GM19240 (cell line): ENCODE measurements at regions not wholly inside any gene's neighbourhood (a gene's known extent, or its start where the extent isn't known, plus 50 kb on each side); places are given as distances from the start of the nearest gene placed in this dataset.

Source experiments
- DNase-seq: peaks from one replicate; pipeline ENCODE4 v3.0.0; 2011; ENCODE audit warnings: low spot score; ENCODE audit not compliant: insufficient read length

DNA sequence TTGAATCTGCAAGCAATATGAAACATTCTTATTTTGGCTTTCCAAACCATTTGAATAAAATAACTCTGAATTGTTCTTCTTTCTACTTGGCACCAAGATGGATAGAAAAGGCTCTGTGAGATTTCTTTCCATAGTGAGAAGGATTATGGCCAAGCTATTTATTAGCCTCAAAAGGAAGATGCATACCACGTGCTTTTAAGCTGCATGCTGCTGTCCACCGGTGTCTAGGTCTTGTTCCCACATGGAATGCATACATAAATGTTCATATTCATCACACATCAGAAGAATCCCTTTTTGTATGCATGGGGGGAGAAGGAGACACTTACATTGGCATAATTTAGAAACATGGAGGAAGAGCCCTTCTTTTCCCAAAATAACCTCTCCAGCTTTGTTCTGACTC is 273.4 kb downstream of the FAM76B start:
- DNase-seq = no peak

DNA sequence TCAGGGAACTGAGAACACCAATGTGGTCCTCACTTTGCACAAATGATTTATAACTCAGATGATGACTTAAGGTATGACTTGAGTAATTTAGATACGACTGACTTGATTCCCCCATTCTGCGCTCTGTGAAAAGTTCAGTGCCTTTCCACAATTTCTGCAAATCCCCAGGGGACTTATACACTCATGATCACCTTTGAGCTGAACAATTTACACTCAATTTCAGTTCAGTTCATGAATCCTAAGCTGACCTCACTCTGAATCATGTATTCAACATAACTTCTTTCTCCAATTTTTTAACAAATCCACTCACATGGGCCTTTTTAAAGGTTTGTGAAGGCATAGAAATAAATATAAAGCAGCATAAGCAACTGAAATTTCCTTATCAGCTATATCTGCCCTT is 274.2 kb downstream of the FAM76B start:
- no peak for DNase-seq

DNA sequence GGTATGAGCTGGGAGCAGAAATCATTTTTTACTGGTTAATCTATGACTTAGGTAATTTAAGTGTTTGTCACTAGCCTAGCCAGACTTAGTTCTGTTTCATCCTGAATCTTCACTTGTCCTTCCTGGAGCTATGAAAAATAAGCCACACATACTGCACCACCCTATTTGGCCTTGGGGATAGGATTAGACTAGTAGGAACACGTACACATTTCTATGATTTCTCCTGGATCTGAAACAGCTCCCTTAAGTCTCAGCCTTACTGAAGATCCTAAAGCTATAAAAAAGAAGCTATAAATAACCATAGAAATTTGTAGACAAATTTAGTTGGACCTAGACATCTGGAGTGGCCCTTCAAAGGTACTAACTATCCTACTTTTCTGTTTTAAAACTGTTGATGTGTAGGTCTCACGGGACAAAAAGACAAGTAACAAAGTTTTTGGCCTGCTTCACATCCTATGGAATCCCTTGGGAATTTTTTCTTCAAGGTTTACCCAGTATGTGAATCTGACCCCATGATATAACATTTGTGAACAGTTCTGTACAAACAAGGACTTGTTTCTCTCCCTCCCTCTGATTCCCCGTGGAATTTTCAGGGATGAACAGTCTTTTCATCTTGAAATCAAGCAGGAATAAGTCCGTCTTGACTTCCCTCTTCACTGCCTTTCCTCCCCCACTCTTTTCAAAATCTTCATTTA is 275.0 kb downstream of the FAM76B start:
- no peak for DNase-seq

DNA sequence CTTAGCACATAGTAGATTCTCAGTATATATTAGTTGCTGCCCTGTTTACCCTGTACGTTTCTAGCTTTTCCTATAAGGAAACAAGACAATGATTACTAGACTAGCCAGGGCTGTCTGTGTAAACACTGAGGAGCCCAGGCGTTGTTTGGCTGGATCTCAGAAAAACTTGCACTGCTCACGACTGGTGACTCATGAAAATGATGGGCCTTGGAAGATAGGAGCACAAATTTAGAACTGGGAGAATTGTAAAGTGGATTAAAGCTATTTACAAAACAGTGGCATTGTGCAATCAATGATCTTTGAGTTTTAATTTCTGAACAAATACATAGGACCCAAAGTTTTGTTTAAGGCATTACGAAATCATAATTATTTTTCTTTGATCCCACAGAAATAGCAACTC is 276.9 kb downstream of the FAM76B start:
- DNase-seq = no peak

DNA sequence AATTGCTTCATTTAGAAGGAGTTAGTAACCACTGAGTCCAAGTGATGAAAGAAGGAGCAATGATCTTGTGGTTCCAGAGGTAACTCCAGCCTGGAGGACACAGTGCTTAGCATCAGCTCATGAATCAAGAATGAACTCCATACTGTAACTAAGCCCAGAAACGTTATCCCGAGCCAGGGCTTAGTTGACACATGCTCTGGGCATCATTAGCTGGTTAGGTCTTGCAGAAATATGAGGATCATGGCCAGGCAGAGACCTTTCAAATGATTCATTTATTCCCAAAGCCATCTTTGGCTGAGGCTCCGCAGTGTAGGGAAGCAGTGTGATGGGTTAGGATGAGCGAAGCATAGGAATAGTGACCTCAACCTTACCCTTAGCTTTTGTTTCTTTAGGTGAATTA is 277.4 kb downstream of the FAM76B start:
- no peak for DNase-seq

DNA sequence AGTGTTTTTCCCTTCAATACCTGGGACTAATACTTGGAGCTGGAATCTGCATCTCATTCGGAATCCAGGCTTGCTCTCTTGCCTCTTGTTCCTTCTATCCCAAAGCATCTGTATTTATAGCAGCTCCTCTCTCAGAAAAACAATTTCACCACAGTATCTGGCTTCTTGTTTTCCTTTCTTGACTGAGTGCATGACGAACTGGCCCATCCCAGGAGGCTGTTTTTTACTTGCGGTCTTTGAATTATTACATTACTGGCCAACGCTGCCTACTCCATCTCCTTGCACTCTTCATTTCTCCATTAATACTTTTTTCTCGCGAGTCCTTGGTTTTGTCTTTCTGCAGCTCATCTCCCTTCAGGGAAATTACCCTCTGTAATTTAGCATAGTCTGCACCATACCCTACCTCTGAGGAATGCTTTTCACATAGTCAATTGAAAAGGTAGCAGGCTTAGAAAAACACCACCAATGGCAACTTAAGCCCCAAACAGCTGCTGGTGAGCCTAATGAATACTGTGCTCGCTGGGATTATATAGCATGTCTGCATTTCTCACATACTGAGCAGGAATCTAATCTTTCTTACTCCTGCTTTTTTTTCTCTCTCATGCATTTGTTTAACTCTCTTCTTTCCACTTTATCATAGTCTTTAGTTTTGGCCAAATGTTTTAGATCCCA is 277.4 kb upstream of the SESN3 start:
- no peak for DNase-seq

DNA sequence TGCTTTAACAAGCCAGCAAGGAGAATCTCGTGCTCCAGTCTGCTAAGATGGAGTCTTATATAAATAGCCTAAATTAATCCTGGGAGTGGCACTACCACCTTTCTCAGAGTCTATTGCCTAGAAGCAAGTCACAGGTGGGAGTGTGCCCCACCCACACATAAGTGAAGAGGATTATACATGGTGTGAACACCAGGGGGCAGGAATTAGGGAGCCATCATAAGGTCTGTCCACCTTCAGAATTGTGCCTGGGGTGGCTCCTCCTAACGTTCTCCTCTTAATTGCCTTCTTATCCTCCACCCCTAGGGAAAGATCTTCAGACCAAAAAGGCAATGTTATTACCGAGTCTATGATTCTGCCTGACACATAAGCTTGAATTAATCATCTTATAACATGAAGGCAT is 276.8 kb upstream of the SESN3 start:
- DNase-seq = no peak

DNA sequence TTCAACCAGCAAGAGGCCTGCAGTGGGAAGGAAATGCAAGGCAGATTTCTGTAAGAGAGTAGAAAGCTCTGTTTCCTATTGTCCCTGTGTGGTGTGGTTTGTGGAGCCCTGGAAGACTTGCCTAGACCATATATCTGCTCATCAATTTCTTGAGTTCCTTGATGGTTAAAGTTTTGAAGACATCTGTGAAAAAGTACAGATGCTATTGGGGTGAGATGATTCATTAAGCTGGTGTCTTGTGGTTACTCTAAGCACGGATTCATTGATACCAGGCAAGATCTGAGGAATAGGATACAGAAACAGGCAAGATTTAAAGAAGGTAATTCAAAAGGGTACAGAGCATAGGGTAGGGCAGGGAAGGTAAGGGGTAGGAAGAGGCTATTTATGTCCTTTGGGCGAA is 275.8 kb upstream of the SESN3 start:
- DNase-seq = no peak

DNA sequence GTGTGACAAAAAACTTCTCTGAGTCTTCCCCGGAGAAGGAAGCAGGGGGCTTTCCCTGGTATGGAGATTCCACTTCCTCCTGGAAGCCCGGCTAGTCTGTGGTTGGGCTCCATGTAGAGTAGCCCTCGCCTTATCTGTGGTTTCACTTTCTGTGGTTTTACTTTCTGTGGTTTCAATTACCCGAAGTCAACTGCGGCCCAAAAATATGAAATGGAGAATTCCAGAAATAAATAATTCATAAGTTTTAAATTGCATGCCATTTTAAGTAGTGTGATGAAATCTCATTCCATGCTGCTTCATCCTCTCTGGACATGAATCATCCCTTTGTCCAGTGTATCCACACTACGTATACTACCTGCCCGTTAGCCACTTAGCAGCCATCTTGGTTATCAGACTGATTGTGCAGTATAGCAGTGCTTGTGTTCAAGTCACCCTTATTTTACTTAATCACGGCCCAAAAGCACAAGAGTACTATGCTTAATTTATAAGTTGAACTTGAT is 275.0 kb upstream of the SESN3 start:
- DNase-seq = no peak

DNA sequence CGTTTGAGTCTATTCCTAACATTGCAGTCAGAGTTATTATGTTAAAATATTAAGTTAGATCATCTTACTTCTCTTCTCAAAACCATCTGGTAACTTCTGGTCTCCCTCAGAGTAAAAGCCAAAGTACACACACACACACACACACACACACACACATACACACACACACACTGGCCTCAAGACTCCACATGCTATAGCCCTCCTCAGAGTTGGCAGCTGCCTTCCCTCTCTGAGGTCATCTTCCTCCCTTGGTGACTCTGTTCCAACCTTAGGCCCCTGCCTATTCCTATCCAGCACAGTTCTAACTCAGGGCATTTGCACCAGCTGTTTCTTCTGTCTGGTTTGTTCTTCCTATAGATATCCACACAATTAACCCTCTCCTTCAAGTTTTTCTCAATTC is 272.0 kb upstream of the SESN3 start:
- no peak for DNase-seq

DNA sequence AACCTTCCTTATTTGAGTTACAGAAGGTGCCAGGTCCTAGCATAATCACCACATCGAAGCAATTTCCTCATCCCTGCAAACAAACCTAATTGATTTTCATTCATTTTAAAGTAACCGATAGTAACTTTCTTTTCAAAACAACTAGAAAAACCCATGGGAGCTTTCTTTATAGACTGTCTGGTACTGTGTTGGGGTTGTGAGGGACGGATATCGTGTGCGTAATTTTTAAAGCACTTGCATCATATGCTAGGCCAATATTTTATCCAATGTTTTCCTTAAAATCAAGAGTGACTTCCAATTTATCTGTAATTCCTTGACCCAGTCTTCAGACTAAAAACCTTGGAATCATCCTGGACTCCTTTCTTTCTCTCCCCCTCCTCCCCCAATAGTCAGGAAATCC is 271.5 kb upstream of the SESN3 start:
- no peak for DNase-seq

DNA sequence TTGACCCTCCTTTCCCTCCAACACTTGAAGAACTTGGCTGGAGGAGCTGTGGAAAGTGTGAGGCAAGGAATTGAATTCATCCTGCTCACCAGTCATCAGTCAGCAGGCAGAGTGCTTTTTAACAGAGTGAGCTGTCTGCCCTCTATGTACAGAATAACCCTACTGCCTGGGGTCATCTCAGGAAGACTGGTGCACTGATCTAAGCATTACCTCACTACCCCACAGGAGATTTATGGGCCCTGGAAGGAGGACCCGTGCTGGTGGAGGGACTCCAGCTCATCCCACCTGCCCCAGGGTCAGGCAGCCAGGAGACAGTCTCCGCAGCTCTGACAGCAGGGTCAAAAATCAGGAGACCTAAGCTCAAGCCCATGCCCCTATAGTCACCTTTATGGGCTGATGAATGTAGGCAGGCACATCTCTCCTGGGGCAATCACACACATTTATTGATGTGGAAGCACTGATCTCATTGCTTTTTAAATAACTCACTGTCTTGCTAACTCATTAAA is 270.8 kb upstream of the SESN3 start:
- no peak for DNase-seq

DNA sequence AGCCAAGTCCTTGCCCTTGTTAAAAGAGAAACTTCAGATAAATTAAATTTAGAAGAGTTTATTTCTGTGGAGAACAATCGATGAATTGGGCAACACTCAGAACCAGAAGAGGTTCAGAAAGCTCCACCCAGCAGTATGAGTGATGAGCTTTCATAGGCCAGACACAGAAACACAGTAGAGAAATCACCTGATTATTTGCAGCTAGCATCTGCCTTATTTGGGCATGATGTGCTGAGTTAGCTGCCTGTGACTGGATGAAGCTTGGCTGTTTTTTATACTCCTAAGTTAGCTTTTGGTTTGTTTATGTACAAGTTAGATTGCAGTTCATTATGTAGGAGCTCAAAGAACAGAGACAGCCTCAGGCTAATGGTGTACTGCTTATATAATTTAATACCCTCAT is 269.5 kb upstream of the SESN3 start:
- DNase-seq = no peak

DNA sequence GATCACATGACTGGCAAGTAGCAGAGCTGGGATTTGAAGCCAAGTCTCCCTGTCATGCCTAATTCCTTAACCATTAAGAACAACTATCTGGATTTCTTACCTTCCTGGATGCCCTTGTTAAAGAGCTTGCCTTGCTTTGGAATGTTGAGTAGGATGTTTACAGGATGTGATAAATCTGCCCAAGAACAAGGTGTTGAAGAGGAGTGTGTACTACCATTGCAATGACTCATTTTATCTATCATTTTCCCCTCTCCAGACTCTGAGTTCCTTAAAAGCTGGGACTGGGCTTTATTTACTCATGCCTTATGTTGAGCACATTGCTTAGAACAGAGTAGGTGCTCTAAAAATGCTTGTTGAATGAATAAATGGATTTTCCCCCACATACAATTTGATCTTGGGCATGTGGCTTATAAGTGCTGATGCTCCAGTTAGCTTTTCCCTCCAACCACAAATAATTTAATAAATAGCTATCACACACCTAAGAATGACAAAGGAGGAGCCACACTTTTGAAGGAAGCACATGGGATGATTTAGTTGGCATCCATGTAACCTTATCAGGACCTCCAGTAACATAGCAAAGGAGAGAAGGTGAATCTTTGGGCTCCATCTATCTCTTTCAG is 268.6 kb upstream of the SESN3 start:
- no peak for DNase-seq

DNA sequence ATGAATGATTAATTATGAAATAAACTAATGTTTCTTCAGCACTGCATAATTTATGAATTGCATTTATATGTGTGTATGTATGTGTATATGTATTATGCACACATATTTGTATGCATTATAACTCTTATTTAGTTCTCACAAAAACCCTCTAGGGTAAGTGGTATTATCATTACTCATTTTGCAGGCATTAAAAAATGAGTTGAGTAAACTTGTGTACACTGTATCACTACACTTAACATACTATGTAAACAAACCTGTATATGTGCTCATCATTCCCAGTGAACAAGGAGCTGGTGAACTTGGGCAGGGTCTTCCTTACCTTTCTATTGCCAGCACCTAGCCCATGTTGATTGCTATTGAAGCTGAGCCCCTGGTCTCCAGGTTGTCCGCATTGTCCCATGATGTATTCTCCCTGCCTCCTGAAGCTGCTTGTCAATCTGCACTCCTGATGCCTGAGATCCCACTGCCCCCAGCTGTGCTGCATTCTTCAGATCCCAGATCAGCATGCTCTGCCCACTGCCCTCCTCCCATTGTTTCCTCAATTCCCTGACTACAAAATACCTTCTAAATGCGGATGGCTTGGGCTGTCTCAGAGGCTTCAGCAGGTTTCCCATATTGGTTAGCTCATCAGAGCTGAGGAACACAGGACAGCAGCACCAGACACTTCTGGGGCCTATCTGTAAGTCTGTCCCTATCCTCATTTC is 267.9 kb upstream of the SESN3 start:
- no peak for DNase-seq

DNA sequence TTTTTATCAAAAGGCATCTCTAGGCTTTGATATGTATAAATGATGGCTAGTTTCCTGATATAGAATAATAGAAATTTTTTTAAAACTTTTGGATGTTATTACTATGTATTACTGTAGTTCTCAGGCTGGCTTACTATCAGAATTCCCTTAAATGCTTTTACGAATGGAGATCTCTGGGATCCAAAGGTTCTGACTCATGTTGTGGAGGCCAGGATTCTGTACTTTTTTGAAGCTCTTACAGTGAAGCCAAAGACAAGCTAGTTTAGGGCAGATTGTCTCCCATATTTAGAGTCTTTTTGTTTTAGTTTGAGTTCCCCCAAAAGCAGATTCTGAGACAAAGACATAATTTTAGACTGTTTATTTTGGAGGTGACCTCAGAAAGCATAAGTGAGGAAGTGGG is 265.9 kb upstream of the SESN3 start:
- no peak for DNase-seq

DNA sequence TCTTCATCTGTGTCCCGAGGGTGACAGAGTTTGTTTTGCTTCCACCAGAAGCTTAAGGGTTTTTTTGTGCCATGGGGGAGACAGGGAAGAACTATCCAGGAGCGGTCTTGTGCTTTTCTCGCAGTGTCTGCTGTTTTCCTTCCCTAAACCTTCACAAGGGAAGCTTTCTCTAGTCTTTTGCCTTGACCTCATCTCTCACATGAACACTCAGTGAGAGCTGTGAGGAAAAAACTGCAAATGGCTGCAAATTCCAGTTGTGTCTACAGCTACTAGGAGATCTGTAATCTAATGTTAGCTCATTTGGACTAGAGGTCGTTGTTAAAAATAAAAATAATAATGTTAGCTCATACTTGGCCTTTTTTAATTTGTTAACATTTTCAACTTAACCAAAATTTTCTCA is 264.7 kb upstream of the SESN3 start:
- DNase-seq = no peak

DNA sequence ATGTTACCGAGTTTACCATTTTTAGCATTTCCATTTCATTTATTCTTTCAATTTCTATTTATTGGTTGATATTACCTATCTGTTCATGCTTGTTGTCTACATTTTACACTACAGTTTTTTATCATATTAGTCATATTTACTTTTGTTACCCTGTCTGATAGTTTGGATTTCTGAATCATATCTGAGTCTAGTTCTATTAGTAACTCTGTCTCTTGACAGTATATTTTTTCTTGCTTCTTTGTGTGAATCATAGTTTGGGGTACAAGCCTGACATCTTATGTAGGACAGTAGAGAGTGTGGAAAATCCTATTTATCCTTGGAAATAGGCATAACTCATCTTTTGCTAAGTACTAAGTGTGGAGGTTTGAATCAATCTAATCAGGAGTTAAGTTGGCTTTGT is 263.9 kb upstream of the SESN3 start:
- DNase-seq = no peak

DNA sequence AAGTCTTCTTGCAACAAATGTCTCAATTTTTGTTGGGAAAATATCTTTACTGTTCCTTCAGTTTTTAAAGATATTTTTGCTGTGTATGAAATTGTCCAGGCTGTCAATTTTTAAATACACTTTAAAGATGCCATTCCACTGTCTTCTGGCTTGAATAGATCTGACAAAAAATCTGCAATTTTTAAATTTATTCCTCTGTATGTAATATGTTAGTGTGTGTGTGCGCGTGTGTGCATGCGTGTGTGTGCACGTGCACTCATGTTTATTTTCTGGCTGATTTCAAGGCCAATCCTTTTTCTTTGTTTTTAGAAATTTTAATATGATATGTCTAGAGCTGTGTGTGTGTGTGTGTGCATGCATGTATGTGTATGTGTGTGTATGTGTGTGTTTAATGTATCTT is 263.2 kb upstream of the SESN3 start:
- no peak for DNase-seq

DNA sequence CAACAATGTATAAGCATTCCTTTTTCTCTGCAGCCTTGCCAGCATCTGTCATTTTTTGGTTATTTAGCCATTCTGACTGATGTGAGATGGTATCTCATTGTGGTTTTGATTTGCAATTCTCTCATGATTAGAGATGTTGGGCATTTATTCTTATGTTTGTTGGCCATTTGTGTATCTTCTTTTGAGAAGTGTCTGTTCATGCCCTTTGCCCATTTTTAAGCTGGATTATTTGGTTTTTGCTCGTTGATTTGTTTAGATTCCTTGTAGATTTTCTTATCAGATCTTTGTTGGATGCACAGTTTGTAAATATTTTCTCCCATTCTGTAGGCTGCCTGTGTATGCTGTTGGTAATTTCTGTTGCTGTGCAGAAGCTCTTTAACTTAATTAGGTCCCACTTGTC is 259.6 kb upstream of the SESN3 start:
- DNase-seq = no peak

DNA sequence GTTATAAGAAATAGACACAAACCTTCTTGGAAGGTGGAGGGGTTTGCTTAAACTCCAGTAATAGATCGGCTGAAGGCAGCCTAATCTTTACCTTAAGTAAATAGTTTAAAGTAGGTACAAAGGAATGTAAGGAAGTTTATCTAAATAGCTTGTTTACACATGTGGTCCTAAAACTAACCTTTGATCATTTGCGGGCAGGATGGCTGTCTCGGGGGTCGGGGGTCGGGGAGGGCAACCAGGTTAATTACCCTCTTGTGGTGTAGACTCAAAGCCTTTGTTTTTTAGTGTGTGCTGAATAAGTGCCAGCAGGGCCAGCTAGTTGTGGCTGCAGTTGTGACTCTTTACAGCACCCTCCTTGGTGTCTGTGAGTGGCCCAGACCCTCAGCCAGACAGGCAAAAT is 256.9 kb upstream of the SESN3 start:
- no peak for DNase-seq

DNA sequence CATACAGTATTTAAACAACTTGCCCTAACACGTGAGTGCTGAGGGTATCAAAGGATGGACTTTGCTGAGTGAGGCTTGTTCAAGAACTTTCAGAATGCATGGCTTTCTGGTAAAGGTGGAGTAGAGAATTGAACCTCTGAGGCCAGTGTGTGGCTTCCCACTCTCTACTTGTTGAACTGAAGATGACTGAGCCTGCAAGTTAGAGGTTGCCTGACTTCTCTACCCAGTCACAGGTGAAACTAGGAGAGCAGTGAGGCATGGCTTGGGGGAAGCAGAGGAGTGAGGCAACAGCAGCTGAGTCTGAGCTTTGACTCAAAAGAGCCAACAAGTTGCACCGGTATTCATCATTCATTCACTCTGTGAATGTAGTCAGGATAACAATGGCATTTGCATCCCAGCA is 256.4 kb upstream of the SESN3 start:
- peak; percentile 28 for DNase-seq
